DOHH2 (cell line): ENCODE measurements at regions not wholly inside any gene's neighbourhood (a gene's known extent, or its start where the extent isn't known, plus 50 kb on each side); places are given as distances from the start of the nearest gene placed in this dataset.
"Not testable (repeated sequence)": the region's sequence is repeated elsewhere in the genome, so short reads cannot be mapped to it uniquely, and the experiment has no call there.

Experiments used
- H3F3A ChIP-seq: fragments of 200-600 bp; sonication (generic), shearing (Covaris generic); 2 replicates; pipeline ENCODE4 v1.6.0; 2016; ENCODE audit warnings: antibody characterized with exemption, mild to moderate bottlenecking; ENCODE audit not compliant: control insufficient read depth, insufficient read depth
- H3K27ac ChIP-seq: fragments of 200-600 bp; sonication (generic); 2 replicates; pipeline ENCODE4 v1.5.1; 2014; ENCODE audit warnings: low read depth, mild to moderate bottlenecking, low read length, moderate library complexity
- H3K27me3 ChIP-seq: fragments of 200-600 bp; sonication (generic); 2 replicates; pipeline ENCODE4 v1.6.1; 2014; ENCODE audit warnings: mild to moderate bottlenecking, low read length, mixed read lengths; ENCODE audit not compliant: control insufficient read depth
- H3K36me3 ChIP-seq: fragments of 200-600 bp; sonication (generic); 2 replicates; pipeline ENCODE4 v1.6.1; 2014; ENCODE audit warnings: mild to moderate bottlenecking, low read length, moderate library complexity, mixed read lengths; ENCODE audit not compliant: control insufficient read depth
- H3K4me1 ChIP-seq: fragments of 200-600 bp; sonication (generic); 2 replicates; pipeline ENCODE4 v1.6.1; 2014; ENCODE audit warnings: mild to moderate bottlenecking, low read length, mixed read lengths; ENCODE audit not compliant: control insufficient read depth
- H3K4me2 ChIP-seq: fragments of 200-600 bp; sonication (generic); 2 replicates; pipeline ENCODE4 v1.6.0; 2014; ENCODE audit warnings: mild to moderate bottlenecking, low read length, moderate library complexity
- H3K4me3 ChIP-seq: fragments of 200-600 bp; sonication (generic); 2 replicates; pipeline ENCODE4 v1.5.1; 2014; ENCODE audit warnings: mild to moderate bottlenecking, low read length, mixed read lengths
- H3K79me2 ChIP-seq: fragments of 200-600 bp; sonication (generic); 2 replicates; pipeline ENCODE4 v1.6.1; 2014; ENCODE audit warnings: mild to moderate bottlenecking, low read length, mixed read lengths; ENCODE audit not compliant: control insufficient read depth
- H3K9me2 ChIP-seq: fragments of 200-600 bp; sonication (generic); replicated peaks from 2 replicates; pipeline ENCODE4 v1.6.1; 2014; ENCODE audit warnings: mild to moderate bottlenecking, low read length, mixed read lengths; ENCODE audit not compliant: control insufficient read depth
- H3K9me3 ChIP-seq: fragments of 200-600 bp; sonication (generic); 2 replicates; pipeline ENCODE4 v1.6.1; 2014; ENCODE audit warnings: antibody characterized with exemption, low read length, mixed read lengths; ENCODE audit not compliant: control insufficient read depth, insufficient read depth
- H4K20me1 ChIP-seq: fragments of 200-600 bp; sonication (generic); 2 replicates; pipeline ENCODE4 v1.6.0; 2014; ENCODE audit warnings: low read depth, mild to moderate bottlenecking, antibody characterized with exemption, low read length, moderate library complexity; ENCODE audit not compliant: control insufficient read depth, insufficient read depth
- EZH2phosphoT487 ChIP-seq: fragments of 200-600 bp; sonication (generic); IDR thresholded peaks from 2 replicates; pipeline ENCODE4 v1.6.1; 2017; ENCODE audit warnings: borderline replicate concordance, mild to moderate bottlenecking, antibody characterized with exemption, low read length, moderate library complexity, mixed read lengths
- TF ChIP-seq, protein P1 (sequence below): fragments of 200-600 bp; sonication (generic); IDR thresholded peaks from one replicate; pipeline ENCODE4 v1.5.1; 2014; ENCODE audit warnings: antibody characterized with exemption, mild to moderate bottlenecking, low read depth, low read length; ENCODE audit not compliant: poor library complexity, severe bottlenecking

DNA sequence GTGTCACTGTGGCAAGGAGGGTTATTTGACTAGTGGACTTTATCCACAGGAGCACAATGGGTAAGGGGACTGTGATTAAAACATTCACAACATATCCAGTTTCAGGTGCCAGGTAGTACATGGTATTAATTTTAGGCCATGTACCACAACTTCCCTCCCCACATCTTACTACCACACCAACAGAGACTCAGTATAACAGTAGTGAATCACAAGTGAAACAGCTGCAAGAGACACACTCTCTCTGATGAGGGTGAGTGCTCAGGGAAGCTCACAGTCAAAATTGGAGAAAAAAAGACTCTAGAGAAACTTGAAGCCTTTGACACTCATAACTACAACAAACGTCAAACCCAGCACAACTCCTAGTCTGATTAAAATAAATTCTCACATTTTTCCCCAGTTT, 367.6 kb upstream of the GYPC start:
- Histone ChIP-seq H3K9me3 (no peaks in the 10 kb centered on the region), H3K9me2 (no peaks in the 10 kb centered on the region), H3K36me3 (no peaks in the 10 kb centered on the region), H3K4me1 (no peaks in the 10 kb centered on the region), H3K27ac (no peak overlapping the region), H3K27me3 (no peaks in the 10 kb centered on the region), H4K20me1 (no peaks in the 10 kb centered on the region), H3F3A (no peaks in the 10 kb centered on the region), H3K4me3 (no peak overlapping the region), H3K79me2 (no peaks in the 10 kb centered on the region), H3K4me2 (no peak overlapping the region)
- no peak for TF ChIP-seq EZH2phosphoT487
- TF ChIP-seq, protein P1, sequence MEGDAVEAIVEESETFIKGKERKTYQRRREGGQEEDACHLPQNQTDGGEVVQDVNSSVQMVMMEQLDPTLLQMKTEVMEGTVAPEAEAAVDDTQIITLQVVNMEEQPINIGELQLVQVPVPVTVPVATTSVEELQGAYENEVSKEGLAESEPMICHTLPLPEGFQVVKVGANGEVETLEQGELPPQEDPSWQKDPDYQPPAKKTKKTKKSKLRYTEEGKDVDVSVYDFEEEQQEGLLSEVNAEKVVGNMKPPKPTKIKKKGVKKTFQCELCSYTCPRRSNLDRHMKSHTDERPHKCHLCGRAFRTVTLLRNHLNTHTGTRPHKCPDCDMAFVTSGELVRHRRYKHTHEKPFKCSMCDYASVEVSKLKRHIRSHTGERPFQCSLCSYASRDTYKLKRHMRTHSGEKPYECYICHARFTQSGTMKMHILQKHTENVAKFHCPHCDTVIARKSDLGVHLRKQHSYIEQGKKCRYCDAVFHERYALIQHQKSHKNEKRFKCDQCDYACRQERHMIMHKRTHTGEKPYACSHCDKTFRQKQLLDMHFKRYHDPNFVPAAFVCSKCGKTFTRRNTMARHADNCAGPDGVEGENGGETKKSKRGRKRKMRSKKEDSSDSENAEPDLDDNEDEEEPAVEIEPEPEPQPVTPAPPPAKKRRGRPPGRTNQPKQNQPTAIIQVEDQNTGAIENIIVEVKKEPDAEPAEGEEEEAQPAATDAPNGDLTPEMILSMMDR: no peak

GRCh38 chr2:126293962-126294361, 362.0 kb upstream of the GYPC start:
- not testable (repeated sequence) for H3K79me2 ChIP-seq, H3K4me1 ChIP-seq, H3K27me3 ChIP-seq, H3K9me3 ChIP-seq, H3F3A ChIP-seq, H3K27ac ChIP-seq, H3K36me3 ChIP-seq, H3K4me3 ChIP-seq, H3K4me2 ChIP-seq, H4K20me1 ChIP-seq, H3K9me2 ChIP-seq

DNA sequence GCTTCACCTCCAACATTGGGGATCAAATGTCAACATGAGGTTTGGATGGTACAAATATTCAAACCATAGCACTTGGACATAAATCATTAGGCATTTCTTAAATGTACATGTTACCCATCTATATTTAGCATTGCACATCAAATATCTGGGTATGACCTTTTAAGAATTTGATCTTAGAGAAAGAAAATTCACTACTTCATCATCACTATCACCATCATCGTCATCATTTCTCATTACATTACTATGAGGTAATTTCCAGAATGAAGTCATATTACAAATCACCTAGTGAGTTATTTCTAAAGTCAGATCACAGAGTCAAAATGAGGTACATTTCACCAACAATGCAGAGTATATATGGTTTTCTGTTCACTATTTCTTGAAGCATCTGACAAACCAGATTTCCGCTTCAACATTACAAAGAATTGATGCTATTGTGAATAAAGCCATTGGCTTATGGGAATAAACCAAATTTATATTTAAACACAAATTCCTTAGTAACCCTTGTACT, 356.4 kb upstream of the GYPC start:
- Histone ChIP-seq H3K4me1 (no peaks in the 10 kb centered on the region), H3K27me3 (no peaks in the 10 kb centered on the region), H3K4me3 (no peak overlapping the region), H3K36me3 (no peaks in the 10 kb centered on the region), H3F3A (no peaks in the 10 kb centered on the region), H3K79me2 (no peaks in the 10 kb centered on the region), H3K27ac (no peak overlapping the region), H4K20me1 (no peaks in the 10 kb centered on the region), H3K9me2 (no peaks in the 10 kb centered on the region), H3K4me2 (no peak overlapping the region), H3K9me3 (no peaks in the 10 kb centered on the region)
- TF ChIP-seq EZH2phosphoT487: no peak
- TF ChIP-seq, protein P1: no peak

DNA sequence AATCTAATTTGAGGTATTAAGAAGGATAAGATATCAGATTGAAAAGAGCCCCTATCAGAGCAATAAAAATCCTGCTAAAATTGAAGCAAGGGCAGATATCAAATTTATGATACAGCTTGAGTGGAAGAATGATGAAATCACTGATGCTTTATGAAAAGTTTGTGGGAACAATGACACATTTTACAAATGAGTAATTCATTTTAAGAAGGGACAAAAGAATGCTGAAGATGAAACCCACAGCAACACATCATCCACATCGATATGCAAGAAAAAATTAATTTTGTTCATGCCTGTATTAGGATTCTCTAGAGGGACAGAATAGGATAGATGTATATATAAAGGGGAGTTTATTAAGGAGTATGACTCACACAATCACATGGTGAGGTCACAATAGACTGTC, 355.6 kb upstream of the GYPC start:
- Histone ChIP-seq H3K9me3 (no peaks in the 10 kb centered on the region), H3F3A (no peaks in the 10 kb centered on the region), H3K79me2 (no peaks in the 10 kb centered on the region), H4K20me1 (no peaks in the 10 kb centered on the region), H3K4me2 (no peak overlapping the region), H3K9me2 (no peaks in the 10 kb centered on the region), H3K36me3 (no peaks in the 10 kb centered on the region), H3K27me3 (no peaks in the 10 kb centered on the region), H3K4me1 (no peaks in the 10 kb centered on the region), H3K27ac (no peak overlapping the region), H3K4me3 (no peak overlapping the region)
- TF ChIP-seq, protein P1: no peak
- no peak for TF ChIP-seq EZH2phosphoT487
